Retinal pigment epithelial cell (primary cell): ENCODE measurements at regions not wholly inside any gene's neighbourhood (a gene's known extent, or its start where the extent isn't known, plus 50 kb on each side); places are given as distances from the start of the nearest gene placed in this dataset.
"Not testable (repeated sequence)": the region's sequence is repeated elsewhere in the genome, so short reads cannot be mapped to it uniquely, and the experiment has no call there.

ENCODE experiments used
- DNase-seq: peaks from one replicate; pipeline ENCODE4 v3.0.0-alpha.2; 2010; ENCODE audit warnings: low read depth
- H3K4me3 ChIP-seq: 2 replicates; pipeline ENCODE4 v1.5.1; 2011; ENCODE audit warnings: mild to moderate bottlenecking, low read length, control low read depth, moderate library complexity
- TF ChIP-seq, protein P1 (sequence below): conservative IDR thresholded peaks from 2 replicates; pipeline ENCODE4 v1.5.1; 2011; ENCODE audit warnings: low read depth, low read length, control low read depth, inconsistent platforms

DNA sequence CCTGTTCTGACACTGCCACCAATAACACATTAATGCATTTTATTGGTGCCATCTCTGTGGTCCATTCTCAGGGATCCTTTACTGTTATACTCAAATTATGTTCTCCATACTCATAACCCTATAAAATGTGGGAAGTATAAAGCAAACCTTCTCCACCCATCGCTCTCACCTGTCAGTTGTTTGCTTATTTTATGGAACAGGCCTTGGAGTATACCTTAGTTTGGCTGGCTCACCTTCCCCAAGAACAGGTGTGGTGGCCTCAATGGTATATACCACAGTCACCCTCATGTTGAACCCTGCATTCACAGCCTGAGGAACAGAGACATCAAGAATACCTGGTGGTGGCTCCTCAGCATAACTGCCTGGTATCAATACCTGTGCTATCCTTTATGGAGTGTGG lies 308.4 kb upstream of the STXBP6 start:
- H3K4me3 ChIP-seq = no peak overlapping the region
- no peak for DNase-seq
- TF ChIP-seq, protein P1, sequence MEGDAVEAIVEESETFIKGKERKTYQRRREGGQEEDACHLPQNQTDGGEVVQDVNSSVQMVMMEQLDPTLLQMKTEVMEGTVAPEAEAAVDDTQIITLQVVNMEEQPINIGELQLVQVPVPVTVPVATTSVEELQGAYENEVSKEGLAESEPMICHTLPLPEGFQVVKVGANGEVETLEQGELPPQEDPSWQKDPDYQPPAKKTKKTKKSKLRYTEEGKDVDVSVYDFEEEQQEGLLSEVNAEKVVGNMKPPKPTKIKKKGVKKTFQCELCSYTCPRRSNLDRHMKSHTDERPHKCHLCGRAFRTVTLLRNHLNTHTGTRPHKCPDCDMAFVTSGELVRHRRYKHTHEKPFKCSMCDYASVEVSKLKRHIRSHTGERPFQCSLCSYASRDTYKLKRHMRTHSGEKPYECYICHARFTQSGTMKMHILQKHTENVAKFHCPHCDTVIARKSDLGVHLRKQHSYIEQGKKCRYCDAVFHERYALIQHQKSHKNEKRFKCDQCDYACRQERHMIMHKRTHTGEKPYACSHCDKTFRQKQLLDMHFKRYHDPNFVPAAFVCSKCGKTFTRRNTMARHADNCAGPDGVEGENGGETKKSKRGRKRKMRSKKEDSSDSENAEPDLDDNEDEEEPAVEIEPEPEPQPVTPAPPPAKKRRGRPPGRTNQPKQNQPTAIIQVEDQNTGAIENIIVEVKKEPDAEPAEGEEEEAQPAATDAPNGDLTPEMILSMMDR = no peak

DNA sequence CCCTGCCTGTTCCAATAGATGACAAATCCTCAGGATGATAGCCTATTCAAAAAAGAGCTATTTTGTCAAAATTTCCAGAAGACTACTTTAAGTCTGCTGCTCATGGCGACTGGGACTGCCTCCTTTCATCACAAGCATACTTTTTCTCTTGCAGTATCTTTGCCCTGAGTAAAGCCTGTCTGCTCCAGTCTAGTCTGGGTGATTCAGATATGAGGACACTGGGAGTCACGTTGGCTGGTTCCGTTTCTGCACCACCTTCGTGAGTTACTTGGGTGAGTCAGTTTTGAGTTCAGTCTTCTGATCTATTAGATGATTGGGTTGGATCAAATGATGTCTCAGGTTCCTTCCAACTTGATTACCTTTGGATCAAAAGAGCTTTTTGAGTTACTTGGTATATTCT lies 301.3 kb upstream of the STXBP6 start:
- no peak for DNase-seq
- H3K4me3 ChIP-seq = no peak overlapping the region
- TF ChIP-seq, protein P1 = no peak

DNA sequence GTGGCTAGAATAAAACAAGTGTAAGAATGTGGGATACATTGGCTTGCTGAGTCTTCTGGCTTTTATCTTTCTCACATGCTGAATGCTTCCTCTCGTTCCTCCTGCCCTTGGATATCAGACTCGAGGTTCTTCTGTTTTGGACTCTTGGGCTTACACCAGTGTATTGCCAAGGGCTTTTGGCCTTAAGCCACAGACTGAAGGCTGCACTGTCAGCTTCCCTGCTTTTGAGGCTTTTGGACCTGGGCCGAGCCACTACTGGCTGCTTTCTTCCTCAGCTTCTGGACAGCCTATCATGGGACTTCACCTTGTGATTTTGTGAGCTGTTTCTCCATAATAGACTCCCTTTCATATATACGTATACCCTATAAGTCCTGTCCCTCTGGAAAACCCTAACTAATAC lies 300.9 kb upstream of the STXBP6 start:
- TF ChIP-seq, protein P1 = no peak
- no peak overlapping the region for H3K4me3 ChIP-seq
- no peak for DNase-seq

DNA sequence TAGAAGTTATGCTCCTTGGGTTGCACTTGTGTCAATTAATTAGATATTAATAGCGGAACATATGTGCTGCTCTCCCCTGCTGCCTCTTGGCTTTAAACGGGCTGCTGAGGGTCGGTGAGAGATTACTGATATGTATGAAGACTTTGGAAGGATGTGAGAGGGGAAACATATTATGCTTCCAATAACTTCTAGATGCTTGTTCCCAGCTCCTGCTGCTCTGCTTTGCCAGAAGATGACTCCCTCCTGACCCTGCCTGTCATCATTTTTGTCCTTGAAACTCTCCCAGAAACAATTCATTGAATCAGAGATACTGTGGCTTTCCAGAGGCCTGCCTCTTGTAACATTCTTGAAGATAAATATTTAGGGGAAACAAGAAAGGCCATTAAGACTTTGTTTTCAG lies 300.1 kb upstream of the STXBP6 start:
- H3K4me3 ChIP-seq = no peak overlapping the region
- no peak for DNase-seq
- TF ChIP-seq, protein P1 = no peak

DNA sequence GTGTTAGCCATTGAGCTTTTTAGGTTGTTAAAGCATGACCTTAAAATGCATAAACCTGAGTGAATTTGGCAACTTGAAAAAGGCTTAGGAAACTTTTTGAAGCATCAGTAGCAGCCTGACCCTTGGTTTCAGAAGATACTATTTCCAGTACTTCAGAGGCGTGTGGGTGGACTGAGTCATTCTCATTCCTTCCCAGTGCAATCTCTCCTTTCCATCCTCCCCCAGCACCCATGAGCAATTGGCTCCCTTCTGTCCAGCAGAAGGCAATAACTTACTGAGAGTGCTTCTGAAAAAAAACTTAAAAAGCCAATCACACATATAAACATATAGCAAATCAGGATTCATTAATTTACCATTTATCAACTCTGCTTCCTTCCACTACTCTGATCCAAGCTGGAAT lies 299.3 kb upstream of the STXBP6 start:
- no peak for DNase-seq
- no peak overlapping the region for H3K4me3 ChIP-seq
- TF ChIP-seq, protein P1 = no peak

DNA sequence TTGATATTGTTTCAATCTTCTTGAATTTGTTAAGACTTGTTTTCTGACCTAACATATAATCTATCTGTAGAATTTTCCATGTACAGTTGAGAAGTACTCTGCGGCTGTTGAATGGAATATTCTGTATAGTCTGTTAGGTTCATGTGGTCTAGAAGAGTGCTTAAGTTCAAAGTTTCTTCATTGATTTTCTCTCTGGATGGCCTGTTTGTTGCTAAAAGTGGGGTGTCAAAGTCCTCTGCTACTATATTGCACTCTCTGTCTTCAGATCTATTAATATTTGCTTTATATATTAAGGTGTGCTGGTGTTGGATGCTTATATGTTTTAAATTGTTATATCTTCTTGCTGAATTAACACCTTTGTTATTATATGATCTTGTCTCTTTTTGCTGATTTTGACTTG lies 290.9 kb upstream of the STXBP6 start:
- TF ChIP-seq, protein P1 = no peak
- no peak overlapping the region for H3K4me3 ChIP-seq
- DNase-seq = no peak

DNA sequence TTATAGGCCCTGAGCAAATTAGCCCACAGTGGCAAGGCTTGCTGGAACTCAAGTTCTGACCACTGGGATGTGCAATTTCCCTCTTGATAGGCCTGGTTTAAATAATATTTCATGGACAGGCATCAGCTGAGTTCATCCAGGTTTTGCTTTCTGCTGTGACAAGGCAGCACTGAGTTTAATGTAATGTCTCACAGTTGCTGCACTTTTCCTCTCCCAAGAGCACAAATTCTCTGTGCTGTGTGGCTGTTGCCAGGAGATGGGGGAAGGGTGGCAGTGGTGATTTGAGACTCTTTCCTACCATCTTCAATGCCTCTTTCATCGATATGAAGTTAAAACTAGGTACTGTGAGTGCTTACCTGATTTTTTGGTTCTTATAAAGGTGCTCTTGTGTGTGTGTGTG lies 272.8 kb upstream of the STXBP6 start:
- no peak for DNase-seq
- H3K4me3 ChIP-seq = no peak overlapping the region
- TF ChIP-seq, protein P1 = no peak

DNA sequence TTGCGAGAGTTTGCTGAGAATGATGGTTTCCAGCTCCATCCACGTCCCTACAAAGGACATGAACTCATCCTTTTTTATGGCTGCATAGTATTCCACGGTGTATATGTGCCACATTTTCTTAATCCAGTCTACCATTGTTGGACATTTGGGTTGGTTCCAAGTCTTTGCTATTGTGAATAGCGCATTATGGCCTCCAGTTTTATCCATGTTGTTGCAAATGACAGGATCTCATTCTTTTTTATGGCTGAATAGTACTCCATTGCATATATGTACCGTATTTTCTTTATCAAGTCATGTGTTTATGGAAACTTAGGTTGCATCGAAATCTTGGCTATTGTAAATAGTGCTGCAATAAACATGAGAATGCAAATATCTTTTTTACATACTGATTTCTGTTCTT lies 266.1 kb upstream of the STXBP6 start:
- not testable (repeated sequence) for DNase-seq, H3K4me3 ChIP-seq
